Suppressor macrophage (primary cell): ENCODE measurements at regions not wholly inside any gene's neighbourhood (a gene's known extent, or its start where the extent isn't known, plus 50 kb on each side); places are given as distances from the start of the nearest gene placed in this dataset.
"Not testable (repeated sequence)": the region's sequence is repeated elsewhere in the genome, so short reads cannot be mapped to it uniquely, and the experiment has no call there.

Source experiments
- DNase-seq, 4 experiments: peaks; one replicate each; pipeline ENCODE4 v3.0.0-alpha.2; 2020 to 2022

- DNase-seq: no peak
These were observed 1094.7 kb downstream of the UQCRFS1 start for GRCh38 chr19:28118235-28118634.

- no peak for DNase-seq
These were observed 1095.8 kb downstream of the UQCRFS1 start for GRCh38 chr19:28117143-28117542.

- not testable (repeated sequence) for DNase-seq
These were observed 1096.6 kb downstream of the UQCRFS1 start for GRCh38 chr19:28116379-28116778.

GRCh38 chr19:28103921-28104320, 1109.0 kb downstream of the UQCRFS1 start:
- DNase-seq: no peak

GRCh38 chr19:28084659-28085157, 1128.2 kb downstream of the UQCRFS1 start:
- not testable (repeated sequence) for DNase-seq

- no peak for DNase-seq
These were observed 1136.3 kb downstream of the UQCRFS1 start for GRCh38 chr19:28076628-28077027.

- DNase-seq: no peak
These were observed 1137.7 kb downstream of the UQCRFS1 start for GRCh38 chr19:28075229-28075628.

GRCh38 chr19:28074773-28075172, 1138.2 kb downstream of the UQCRFS1 start:
- DNase-seq: no peak

GRCh38 chr19:28067882-28068281, 1145.1 kb downstream of the UQCRFS1 start:
- DNase-seq: no peak

- no peak for DNase-seq
These were observed 1146.0 kb downstream of the UQCRFS1 start for GRCh38 chr19:28066988-28067387.

GRCh38 chr19:28066161-28066560, 1146.8 kb downstream of the UQCRFS1 start:
- DNase-seq: no peak

GRCh38 chr19:28065026-28065425, 1147.9 kb downstream of the UQCRFS1 start:
- no peak for DNase-seq

- no peak for DNase-seq
These were observed 1149.2 kb downstream of the UQCRFS1 start for GRCh38 chr19:28063702-28064101.

- DNase-seq: no peak
These were observed 1151.8 kb downstream of the UQCRFS1 start for GRCh38 chr19:28061111-28061510.

GRCh38 chr19:28057026-28057425, 1155.9 kb downstream of the UQCRFS1 start:
- not testable (repeated sequence) for DNase-seq

- no peak for DNase-seq
These were observed 1161.9 kb downstream of the UQCRFS1 start for GRCh38 chr19:28051047-28051446.

GRCh38 chr19:28049875-28050274, 1163.1 kb downstream of the UQCRFS1 start:
- no peak for DNase-seq

GRCh38 chr19:28046932-28047331, 1166.0 kb downstream of the UQCRFS1 start:
- DNase-seq: no peak

GRCh38 chr19:28045621-28046020, 1167.3 kb downstream of the UQCRFS1 start:
- DNase-seq: no peak

GRCh38 chr19:28044477-28044876, 1168.5 kb downstream of the UQCRFS1 start:
- DNase-seq: no peak

GRCh38 chr19:28042516-28042915, 1170.4 kb downstream of the UQCRFS1 start:
- no peak for DNase-seq

GRCh38 chr19:28039677-28040381, 1173.1 kb downstream of the UQCRFS1 start:
- DNase-seq: no peak

GRCh38 chr19:28037186-28037585, 1175.8 kb downstream of the UQCRFS1 start:
- no peak for DNase-seq

GRCh38 chr19:28036486-28036885, 1176.5 kb downstream of the UQCRFS1 start:
- DNase-seq: no peak

GRCh38 chr19:28034936-28035335, 1178.0 kb downstream of the UQCRFS1 start:
- DNase-seq: no peak
